ENCODE measurements at regions not wholly inside any gene's neighbourhood (a gene's known extent, or its start where the extent isn't known, plus 50 kb on each side); places are given as distances from the start of the nearest gene placed in this dataset.
"Not testable (repeated sequence)": the region's sequence is repeated elsewhere in the genome, so short reads cannot be mapped to it uniquely, and the experiment has no call there.

GRCh38 chr1:190679044-190679443 is 201.4 kb upstream of the BRINP3 start:
- Histone ChIP-seq H3K4me3 (ENCODE audit: severe bottlenecking) (no peak overlapping the region), H3K4me1 (ENCODE audit: insufficient read depth, poor library complexity, severe bottlenecking) (peaks cover 14% of the 10 kb centered on the region), H3K27ac (ENCODE audit: poor library complexity, severe bottlenecking) (no peak overlapping the region), H3K27me3 (ENCODE audit: insufficient read depth, poor library complexity, severe bottlenecking) (no peaks in the 10 kb centered on the region), H3K9me3 (ENCODE audit: severe bottlenecking) (no peaks in the 10 kb centered on the region), H3K36me3 (ENCODE audit: low read depth) (no peaks in the 10 kb centered on the region)
- no peak for DNase-seq (ENCODE audit: low spot score)
- TF ChIP-seq CTCF (IDR thresholded peaks at IDR 0.05; ENCODE audit: poor library complexity, severe bottlenecking) = no peak
- ATAC-seq (ENCODE audit: low read depth) = peak; percentile 79

- TF ChIP-seq CTCF (IDR thresholded peaks at IDR 0.05; ENCODE audit: poor library complexity, severe bottlenecking) = no peak
- no peak overlapping the region for H3K4me3 ChIP-seq (ENCODE audit: severe bottlenecking)
- no peak for DNase-seq (ENCODE audit: low spot score)
- H3K9me3 ChIP-seq (ENCODE audit: severe bottlenecking) = no peaks in the 10 kb centered on the region
- no peaks in the 10 kb centered on the region for H3K27me3 ChIP-seq (ENCODE audit: insufficient read depth, poor library complexity, severe bottlenecking)
- H3K36me3 ChIP-seq (ENCODE audit: low read depth) = no peaks in the 10 kb centered on the region
- peaks cover 14% of the 10 kb centered on the region for H3K4me1 ChIP-seq (ENCODE audit: insufficient read depth, poor library complexity, severe bottlenecking)
- ATAC-seq (ENCODE audit: low read depth) = peak; percentile 40; the same call in 1 of the 3 replicates
- no peak overlapping the region for H3K27ac ChIP-seq (ENCODE audit: poor library complexity, severe bottlenecking)
Observed at GRCh38 chr1:190679454-190679853, 201.8 kb upstream of the BRINP3 start.

DNA sequence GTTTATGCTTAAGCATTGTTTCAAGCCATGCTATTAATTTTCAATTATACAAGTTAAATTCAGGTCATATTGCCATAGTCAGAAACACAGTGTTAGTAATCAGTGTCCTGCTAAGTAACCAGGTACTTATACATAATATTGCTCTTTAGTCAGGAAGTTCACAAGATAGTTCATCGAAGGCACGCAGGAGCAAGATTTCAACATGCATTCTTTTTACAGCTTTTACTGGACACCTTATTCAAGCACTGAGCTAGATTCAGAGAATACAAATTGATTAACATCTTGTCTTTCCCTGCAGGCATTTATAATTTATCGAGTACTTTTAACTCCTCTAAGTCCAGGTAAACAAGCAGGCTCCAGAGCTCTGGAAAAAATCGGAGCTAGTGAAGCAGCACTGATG is 202.3 kb upstream of the BRINP3 start:
- no peak for TF ChIP-seq CTCF (IDR thresholded peaks at IDR 0.05; ENCODE audit: poor library complexity, severe bottlenecking)
- DNase-seq (ENCODE audit: low spot score) (no peak), ATAC-seq (ENCODE audit: low read depth) (no peak)
- Histone ChIP-seq H3K27ac (ENCODE audit: poor library complexity, severe bottlenecking) (no peak overlapping the region), H3K9me3 (ENCODE audit: severe bottlenecking) (no peaks in the 10 kb centered on the region), H3K27me3 (ENCODE audit: insufficient read depth, poor library complexity, severe bottlenecking) (no peaks in the 10 kb centered on the region), H3K4me3 (ENCODE audit: severe bottlenecking) (no peak overlapping the region), H3K4me1 (ENCODE audit: insufficient read depth, poor library complexity, severe bottlenecking) (peaks cover 14% of the 10 kb centered on the region), H3K36me3 (ENCODE audit: low read depth) (no peaks in the 10 kb centered on the region)

DNA sequence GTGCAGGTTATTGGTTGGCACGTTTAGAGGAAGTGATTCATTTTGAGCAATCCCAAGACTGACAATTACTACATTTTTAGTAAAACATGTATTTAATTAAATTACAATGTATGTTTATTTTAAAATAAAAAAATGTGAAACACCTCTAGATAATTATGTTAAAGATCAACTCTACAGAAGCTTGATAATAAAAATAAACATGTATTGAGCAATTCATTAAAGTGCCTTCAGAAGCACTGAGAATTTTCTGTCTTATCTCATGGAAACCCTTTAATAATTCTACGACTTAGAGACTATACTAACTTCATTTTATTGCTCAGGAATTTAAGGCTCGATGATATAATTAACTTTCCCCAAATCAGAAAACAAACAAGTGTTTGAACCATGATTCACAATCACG is 208.0 kb upstream of the BRINP3 start:
- Histone ChIP-seq H3K4me3 (ENCODE audit: severe bottlenecking) (no peak overlapping the region), H3K4me1 (ENCODE audit: insufficient read depth, poor library complexity, severe bottlenecking) (no peaks in the 10 kb centered on the region), H3K9me3 (ENCODE audit: severe bottlenecking) (no peaks in the 10 kb centered on the region), H3K36me3 (ENCODE audit: low read depth) (no peaks in the 10 kb centered on the region), H3K27me3 (ENCODE audit: insufficient read depth, poor library complexity, severe bottlenecking) (no peaks in the 10 kb centered on the region), H3K27ac (ENCODE audit: poor library complexity, severe bottlenecking) (no peak overlapping the region)
- no peak for TF ChIP-seq CTCF (IDR thresholded peaks at IDR 0.05; ENCODE audit: poor library complexity, severe bottlenecking)
- DNase-seq (ENCODE audit: low spot score) = no peak
- no peak for ATAC-seq (ENCODE audit: low read depth)

DNA sequence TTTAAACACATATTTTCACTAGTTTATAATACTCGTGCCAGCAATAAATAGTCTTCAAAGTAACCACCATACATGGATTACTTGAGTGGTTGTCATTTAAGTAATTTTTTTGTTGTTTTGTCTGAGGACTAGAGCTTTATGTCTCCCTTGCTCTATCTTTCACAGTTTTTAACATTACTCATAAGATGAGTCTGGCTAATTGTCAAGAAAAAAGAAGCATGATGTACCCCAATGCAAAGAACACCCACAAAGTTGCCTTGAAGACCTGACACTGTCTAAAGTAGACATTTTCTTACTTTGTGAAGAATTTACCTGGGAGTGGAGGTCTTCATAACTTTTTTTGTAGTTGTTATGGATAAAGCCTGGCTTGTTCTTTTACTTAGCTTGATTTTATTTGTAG is 210.4 kb upstream of the BRINP3 start:
- no peak for DNase-seq (ENCODE audit: low spot score)
- TF ChIP-seq CTCF (IDR thresholded peaks at IDR 0.05; ENCODE audit: poor library complexity, severe bottlenecking) = no peak
- ATAC-seq (ENCODE audit: low read depth) = no peak
- Histone ChIP-seq H3K36me3 (ENCODE audit: low read depth) (no peaks in the 10 kb centered on the region), H3K4me1 (ENCODE audit: insufficient read depth, poor library complexity, severe bottlenecking) (no peaks in the 10 kb centered on the region), H3K27ac (ENCODE audit: poor library complexity, severe bottlenecking) (no peak overlapping the region), H3K4me3 (ENCODE audit: severe bottlenecking) (no peak overlapping the region), H3K9me3 (ENCODE audit: severe bottlenecking) (no peaks in the 10 kb centered on the region), H3K27me3 (ENCODE audit: insufficient read depth, poor library complexity, severe bottlenecking) (no peaks in the 10 kb centered on the region)

- not testable (repeated sequence) for H3K27me3 ChIP-seq (ENCODE audit: insufficient read depth, poor library complexity, severe bottlenecking); H3K9me3 ChIP-seq (ENCODE audit: severe bottlenecking); H3K36me3 ChIP-seq (ENCODE audit: low read depth); H3K27ac ChIP-seq (ENCODE audit: poor library complexity, severe bottlenecking); DNase-seq (ENCODE audit: low spot score); H3K4me3 ChIP-seq (ENCODE audit: severe bottlenecking); ATAC-seq (ENCODE audit: low read depth); H3K4me1 ChIP-seq (ENCODE audit: insufficient read depth, poor library complexity, severe bottlenecking)
Observed at GRCh38 chr1:190698488-190698887, 220.8 kb upstream of the BRINP3 start.
